MM.1S (cell line): ENCODE measurements at regions not wholly inside any gene's neighbourhood (a gene's known extent, or its start where the extent isn't known, plus 50 kb on each side); places are given as distances from the start of the nearest gene placed in this dataset.

Experiments
- DNase-seq: peaks from one replicate; pipeline ENCODE4 v3.0.0-alpha.2; 2015
- H2AFZ ChIP-seq: fragments of 300-600 bp; sonication (generic); 2 replicates; pipeline ENCODE4 v1.6.0; 2016; ENCODE audit warnings: antibody characterized with exemption, low read length
- H3F3A ChIP-seq: fragments of 300-600 bp; sonication (generic); 2 replicates; pipeline ENCODE4 v1.6.1; 2016; ENCODE audit warnings: mild to moderate bottlenecking, antibody characterized with exemption, low read length, moderate library complexity, mixed read lengths; ENCODE audit not compliant: insufficient read depth
- H3K27ac ChIP-seq: fragments of 300-600 bp; sonication (generic); 2 replicates; pipeline ENCODE4 v1.5.1; 2016; ENCODE audit warnings: mild to moderate bottlenecking, low read length
- H3K27me3 ChIP-seq: fragments of 300-600 bp; sonication (generic); replicated peaks from 2 replicates; pipeline ENCODE4 v1.6.0; 2016; ENCODE audit warnings: low read length; ENCODE audit not compliant: insufficient read depth
- H3K36me3 ChIP-seq: fragments of 300-600 bp; sonication (generic); replicated peaks from 2 replicates; pipeline ENCODE4 v1.6.1; 2016; ENCODE audit warnings: mild to moderate bottlenecking, low read length, mixed read lengths; ENCODE audit not compliant: insufficient read depth
- H3K4me1 ChIP-seq: fragments of 300-600 bp; sonication (generic); 2 replicates; pipeline ENCODE4 v1.6.1; 2016; ENCODE audit warnings: low read length, mixed read lengths
- H3K4me2 ChIP-seq: fragments of 300-600 bp; sonication (generic); 2 replicates; pipeline ENCODE4 v1.6.0; 2016; ENCODE audit warnings: low read depth, low read length
- H3K4me3 ChIP-seq: fragments of 300-600 bp; sonication (generic); 2 replicates; pipeline ENCODE4 v1.5.1; 2016; ENCODE audit warnings: low read length, mixed read lengths
- H3K79me2 ChIP-seq: fragments of 300-600 bp; sonication (generic); 2 replicates; pipeline ENCODE4 v1.6.1; 2016; ENCODE audit warnings: mixed run types, low read length, mixed read lengths
- H3K9ac ChIP-seq: fragments of 300-600 bp; sonication (generic); 2 replicates; pipeline ENCODE4 v1.6.1; 2016; ENCODE audit warnings: low read length, mixed read lengths
- H3K9me2 ChIP-seq: fragments of 300-600 bp; sonication (generic); replicated peaks from 2 replicates; pipeline ENCODE4 v1.6.1; 2016; ENCODE audit warnings: mild to moderate bottlenecking, low read length, mixed read lengths; ENCODE audit not compliant: insufficient read depth
- H3K9me3 ChIP-seq: fragments of 300-600 bp; sonication (generic); replicated peaks from 2 replicates; pipeline ENCODE4 v1.6.1; 2016; ENCODE audit warnings: mild to moderate bottlenecking, low read length, mixed read lengths; ENCODE audit not compliant: insufficient read depth
- H4K20me1 ChIP-seq: fragments of 300-600 bp; sonication (generic); 2 replicates; pipeline ENCODE4 v1.6.1; 2016; ENCODE audit warnings: mild to moderate bottlenecking, low read length, moderate library complexity, mixed read lengths; ENCODE audit not compliant: insufficient read depth
- CTCF ChIP-seq: fragments of 300-600 bp; sonication (generic); IDR thresholded peaks from 2 replicates; pipeline ENCODE4 v1.5.1; 2016; ENCODE audit warnings: antibody characterized with exemption, low read length, mixed read lengths
- EZH2 ChIP-seq: fragments of 300-600 bp; sonication (generic); optimal IDR thresholded peaks from 2 replicates; pipeline ENCODE3; 2017; ENCODE audit warnings: low read depth, mild to moderate bottlenecking, antibody characterized with exemption, low read length, mixed read lengths
- EZH2phosphoT487 ChIP-seq: fragments of 300-600 bp; sonication (generic); IDR thresholded peaks from 2 replicates; pipeline ENCODE4 v1.6.1; 2018; ENCODE audit warnings: antibody characterized with exemption, low read length

- H3K79me2 ChIP-seq, result no peaks in the 10 kb centered on the region
- no peak overlapping the region for H2AFZ ChIP-seq
- H3K9me2 ChIP-seq, result no peaks in the 10 kb centered on the region
- H3K9me3 ChIP-seq, result no peaks in the 10 kb centered on the region
- H4K20me1 ChIP-seq, result no peaks in the 10 kb centered on the region
- no peaks in the 10 kb centered on the region for H3K4me1 ChIP-seq
- DNase-seq, result no peak
- H3K36me3 ChIP-seq, result no peaks in the 10 kb centered on the region
- no peak overlapping the region for H3K4me3 ChIP-seq
- H3F3A ChIP-seq, result no peaks in the 10 kb centered on the region
- no peak overlapping the region for H3K4me2 ChIP-seq
- H3K27me3 ChIP-seq, result no peaks in the 10 kb centered on the region
- TF ChIP-seq EZH2, result no peak
- no peak for TF ChIP-seq CTCF
- H3K9ac ChIP-seq, result no peak overlapping the region
- H3K27ac ChIP-seq, result no peak overlapping the region
Measured at GRCh38 chr14:61928701-61929100, 166.5 kb downstream of the SNAPC1 start.

- no peak overlapping the region for H3K9ac ChIP-seq
- no peak for DNase-seq
- H3K4me2 ChIP-seq, result no peak overlapping the region
- H3K27ac ChIP-seq, result no peak overlapping the region
- H2AFZ ChIP-seq, result no peak overlapping the region
- no peaks in the 10 kb centered on the region for H3F3A ChIP-seq
- TF ChIP-seq EZH2 (no peak), CTCF (no peak), EZH2phosphoT487 (no peak)
- H4K20me1 ChIP-seq, result no peaks in the 10 kb centered on the region
- no peak overlapping the region for H3K4me3 ChIP-seq
- H3K27me3 ChIP-seq, result no peaks in the 10 kb centered on the region
- no peaks in the 10 kb centered on the region for H3K9me3 ChIP-seq
- H3K4me1 ChIP-seq, result no peaks in the 10 kb centered on the region
- no peaks in the 10 kb centered on the region for H3K79me2 ChIP-seq
- no peaks in the 10 kb centered on the region for H3K9me2 ChIP-seq
- no peaks in the 10 kb centered on the region for H3K36me3 ChIP-seq
Measured at GRCh38 chr14:61929651-61930050, 167.4 kb downstream of the SNAPC1 start.

GRCh38 chr14:61930101-61930857 is 168.1 kb downstream of the SNAPC1 start:
- H3K4me3 ChIP-seq, result no peak overlapping the region
- no peaks in the 10 kb centered on the region for H3K9me2 ChIP-seq
- H3K9me3 ChIP-seq, result no peaks in the 10 kb centered on the region
- no peak overlapping the region for H3K9ac ChIP-seq
- H3K27me3 ChIP-seq, result no peaks in the 10 kb centered on the region
- no peaks in the 10 kb centered on the region for H3K36me3 ChIP-seq
- no peak overlapping the region for H3K4me2 ChIP-seq
- no peak overlapping the region for H3K27ac ChIP-seq
- no peaks in the 10 kb centered on the region for H3K4me1 ChIP-seq
- no peaks in the 10 kb centered on the region for H4K20me1 ChIP-seq
- H3F3A ChIP-seq, result no peaks in the 10 kb centered on the region
- no peak for TF ChIP-seq EZH2phosphoT487
- TF ChIP-seq CTCF, result no peak
- no peak for TF ChIP-seq EZH2
- H3K79me2 ChIP-seq, result no peaks in the 10 kb centered on the region
- DNase-seq, result no peak
- no peak overlapping the region for H2AFZ ChIP-seq
